Upper lobe of right lung (tissue), 1 donor: ENCODE measurements at regions not wholly inside any gene's neighbourhood (a gene's known extent, or its start where the extent isn't known, plus 50 kb on each side); places are given as distances from the start of the nearest gene placed in this dataset.

Experiments
- ATAC-seq: fragments of 200-7000 bp; cut with Tn5 transposase; one replicate; pipeline ENCODE4 v1.9.1; 2020; ENCODE audit warnings: mild to moderate bottlenecking, moderate library complexity
- DNase-seq: peaks from one replicate; pipeline ENCODE4 v3.0.0-alpha.2; 2020
- H3K27ac ChIP-seq: fragments of 200-600 bp; one replicate; pipeline ENCODE4 v1.8.0; 2022
- H3K27me3 ChIP-seq: fragments of 200-600 bp; one replicate; pipeline ENCODE4 v1.8.0; 2022; ENCODE audit warnings: mild to moderate bottlenecking
- H3K36me3 ChIP-seq: fragments of 200-600 bp; one replicate; pipeline ENCODE4 v1.8.0; 2022
- H3K4me1 ChIP-seq: fragments of 200-600 bp; one replicate; pipeline ENCODE4 v1.8.0; 2022
- H3K4me3 ChIP-seq: fragments of 200-600 bp; one replicate; pipeline ENCODE4 v1.8.0; 2022; ENCODE audit warnings: mild to moderate bottlenecking
- H3K9me3 ChIP-seq: fragments of 200-600 bp; one replicate; pipeline ENCODE4 v1.8.0; 2022
- intact Hi-C: fragments of 100-400 bp; cut with DNase I; formaldehyde crosslinking; loops from one replicate; pipeline ENCODE4 v1.11.0; 2022
- TF ChIP-seq, protein P1 (sequence below): fragments of 200-600 bp; IDR thresholded peaks from one replicate; pipeline ENCODE4 v1.8.0; 2022; ENCODE audit warnings: antibody characterized with exemption
- donor health status: DM: no; HTN: yes; CAD: no; lungs with severe emphysema.

DNA sequence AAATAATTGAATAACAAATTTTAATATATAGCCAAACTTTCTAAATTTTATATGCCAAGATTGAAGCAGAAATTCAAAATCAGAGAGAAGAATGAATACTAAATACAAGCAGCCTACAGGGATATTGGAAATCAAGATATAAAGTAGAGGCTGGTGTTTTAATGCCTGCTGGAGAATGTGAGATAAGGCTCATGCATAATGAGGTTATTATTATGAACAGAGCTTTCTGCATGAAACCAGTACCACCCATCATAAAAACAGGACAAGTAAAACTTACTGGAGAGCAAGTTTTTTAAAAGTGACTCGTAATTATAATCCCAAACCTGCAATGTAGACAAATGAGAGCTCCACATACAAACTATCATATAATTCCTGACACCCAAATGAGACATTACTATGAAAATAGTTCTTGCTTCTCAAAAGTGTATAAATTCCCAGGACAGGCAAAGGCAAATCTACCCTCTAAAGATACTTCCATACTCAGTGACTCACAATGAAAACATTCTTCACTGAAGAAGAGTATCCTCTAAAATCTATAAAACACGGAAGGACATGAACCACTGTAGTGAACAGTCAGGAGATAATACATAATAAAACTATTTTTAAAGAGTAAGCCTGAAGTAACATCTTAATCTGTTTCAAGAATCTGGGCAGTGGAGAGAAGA, 532.0 kb upstream of the GRAMD2B start:
- no peaks in the 10 kb centered on the region for H3K4me1 ChIP-seq
- no peaks in the 10 kb centered on the region for H3K9me3 ChIP-seq
- no peak overlapping the region for H3K27ac ChIP-seq
- no peak for ATAC-seq
- H3K36me3 ChIP-seq: no peaks in the 10 kb centered on the region
- H3K4me3 ChIP-seq: no peak overlapping the region
- intact Hi-C loops: no loop called here
- no peak for DNase-seq
- no peaks in the 10 kb centered on the region for H3K27me3 ChIP-seq
- TF ChIP-seq, protein P1, sequence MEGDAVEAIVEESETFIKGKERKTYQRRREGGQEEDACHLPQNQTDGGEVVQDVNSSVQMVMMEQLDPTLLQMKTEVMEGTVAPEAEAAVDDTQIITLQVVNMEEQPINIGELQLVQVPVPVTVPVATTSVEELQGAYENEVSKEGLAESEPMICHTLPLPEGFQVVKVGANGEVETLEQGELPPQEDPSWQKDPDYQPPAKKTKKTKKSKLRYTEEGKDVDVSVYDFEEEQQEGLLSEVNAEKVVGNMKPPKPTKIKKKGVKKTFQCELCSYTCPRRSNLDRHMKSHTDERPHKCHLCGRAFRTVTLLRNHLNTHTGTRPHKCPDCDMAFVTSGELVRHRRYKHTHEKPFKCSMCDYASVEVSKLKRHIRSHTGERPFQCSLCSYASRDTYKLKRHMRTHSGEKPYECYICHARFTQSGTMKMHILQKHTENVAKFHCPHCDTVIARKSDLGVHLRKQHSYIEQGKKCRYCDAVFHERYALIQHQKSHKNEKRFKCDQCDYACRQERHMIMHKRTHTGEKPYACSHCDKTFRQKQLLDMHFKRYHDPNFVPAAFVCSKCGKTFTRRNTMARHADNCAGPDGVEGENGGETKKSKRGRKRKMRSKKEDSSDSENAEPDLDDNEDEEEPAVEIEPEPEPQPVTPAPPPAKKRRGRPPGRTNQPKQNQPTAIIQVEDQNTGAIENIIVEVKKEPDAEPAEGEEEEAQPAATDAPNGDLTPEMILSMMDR: no peak

DNA sequence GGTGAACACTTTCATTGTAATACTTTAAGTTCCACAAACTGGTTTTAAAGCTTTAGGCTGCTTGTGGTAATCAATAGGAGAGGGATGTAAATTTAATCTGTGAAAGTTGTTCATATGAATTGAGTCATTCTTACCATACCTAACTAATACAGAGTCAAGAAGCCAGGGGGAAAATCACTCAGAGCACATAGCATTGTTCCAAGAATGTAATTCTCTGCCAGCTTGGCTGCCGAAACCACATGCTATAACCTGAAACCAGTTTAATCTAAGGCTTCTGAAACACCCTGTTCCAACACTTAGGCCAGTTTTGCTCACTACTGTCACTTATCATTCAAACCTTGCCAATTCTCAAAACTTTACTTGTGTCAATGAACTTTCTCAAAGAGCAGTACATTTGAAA, 528.8 kb upstream of the GRAMD2B start:
- Histone ChIP-seq H3K4me3 (no peak overlapping the region), H3K9me3 (no peaks in the 10 kb centered on the region), H3K27me3 (no peaks in the 10 kb centered on the region), H3K36me3 (no peaks in the 10 kb centered on the region), H3K27ac (no peak overlapping the region), H3K4me1 (no peaks in the 10 kb centered on the region)
- DNase-seq: no peak
- intact Hi-C loops: no loop called here
- TF ChIP-seq, protein P1: no peak
- ATAC-seq: no peak

DNA sequence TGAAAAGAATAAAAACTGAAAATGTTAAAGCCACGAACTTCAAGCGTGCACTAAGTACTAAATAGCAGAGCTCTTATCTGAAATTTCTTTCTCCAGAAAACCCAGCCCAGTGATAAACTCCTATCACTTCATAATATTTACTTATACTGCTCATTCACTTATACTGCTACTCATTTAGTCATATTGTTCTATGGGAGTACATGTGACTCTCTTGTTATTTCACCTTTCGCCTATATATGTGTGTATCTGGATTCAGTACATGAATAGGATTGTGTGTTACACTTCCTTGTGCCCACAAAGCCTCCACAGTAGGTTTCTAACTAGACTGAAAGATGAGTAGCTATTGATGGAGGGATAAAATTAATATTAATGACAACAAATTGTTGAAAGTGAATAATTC, 526.8 kb upstream of the GRAMD2B start:
- Histone ChIP-seq H3K4me3 (no peak overlapping the region), H3K36me3 (no peaks in the 10 kb centered on the region), H3K4me1 (no peaks in the 10 kb centered on the region), H3K9me3 (no peaks in the 10 kb centered on the region), H3K27me3 (no peaks in the 10 kb centered on the region), H3K27ac (no peak overlapping the region)
- DNase-seq: no peak
- TF ChIP-seq, protein P1: no peak
- intact Hi-C loops: no loop called here
- ATAC-seq: no peak

DNA sequence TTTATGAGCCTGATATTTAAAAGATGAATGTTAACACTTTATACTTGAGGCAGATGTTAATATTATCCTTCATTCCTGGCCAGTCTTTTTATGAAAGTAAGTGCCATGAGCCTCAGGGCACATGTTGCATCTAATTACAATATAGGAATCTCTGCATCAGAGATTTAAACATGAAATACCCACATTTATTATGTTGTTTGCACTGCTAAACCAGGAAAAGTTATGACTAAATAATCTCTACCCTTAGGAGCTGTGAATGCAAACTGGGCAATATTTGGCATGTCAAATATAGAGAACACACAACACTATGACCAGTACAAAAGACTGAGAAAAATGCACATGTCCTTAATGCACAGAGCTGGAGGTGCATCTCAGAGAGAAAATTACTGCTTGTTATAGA, 526.1 kb upstream of the GRAMD2B start:
- intact Hi-C loops: no loop called here
- ATAC-seq: no peak

DNA sequence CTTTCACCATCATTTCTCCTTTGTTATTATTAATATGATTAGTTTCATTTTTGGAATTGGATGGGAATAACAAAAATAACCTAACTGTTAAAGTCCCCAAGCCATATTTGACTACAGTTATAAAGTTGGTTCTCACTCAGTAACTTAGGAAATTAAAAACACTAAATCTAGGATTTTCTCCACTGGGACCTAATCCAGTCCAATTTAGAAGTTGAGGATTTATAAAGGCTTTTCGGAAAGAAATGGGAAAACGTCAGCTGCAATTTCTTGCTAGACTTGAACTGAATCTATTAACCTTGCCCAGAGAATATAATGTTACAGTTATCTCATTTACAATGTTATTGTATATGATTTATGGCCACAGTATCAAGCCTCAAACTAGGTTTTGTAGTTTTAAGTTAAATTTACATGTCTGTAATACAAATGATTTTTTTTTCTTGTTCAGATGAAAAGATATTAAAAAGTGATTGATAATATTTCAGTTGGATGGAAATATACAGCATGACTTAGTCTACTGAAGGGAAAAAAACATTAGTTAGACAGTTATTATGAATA, 524.3 kb upstream of the GRAMD2B start:
- Histone ChIP-seq H3K4me1 (no peaks in the 10 kb centered on the region), H3K27me3 (no peaks in the 10 kb centered on the region), H3K9me3 (no peaks in the 10 kb centered on the region), H3K4me3 (no peak overlapping the region), H3K36me3 (no peaks in the 10 kb centered on the region), H3K27ac (no peak overlapping the region)
- intact Hi-C loops: no loop called here
- no peak for ATAC-seq
- no peak for DNase-seq
- TF ChIP-seq, protein P1: no peak

More for the DNA sequence above, 526.1 kb upstream of the GRAMD2B start:
- H3K4me3 ChIP-seq: no peak overlapping the region
- H3K4me1 ChIP-seq: no peaks in the 10 kb centered on the region
- H3K36me3 ChIP-seq: no peaks in the 10 kb centered on the region
- no peak overlapping the region for H3K27ac ChIP-seq
- no peaks in the 10 kb centered on the region for H3K9me3 ChIP-seq
- H3K27me3 ChIP-seq: no peaks in the 10 kb centered on the region
- TF ChIP-seq, protein P1: no peak
- no peak for DNase-seq
